ENCODE measurements at regions not wholly inside any gene's neighbourhood (a gene's known extent, or its start where the extent isn't known, plus 50 kb on each side); places are given as distances from the start of the nearest gene placed in this dataset.

DNA sequence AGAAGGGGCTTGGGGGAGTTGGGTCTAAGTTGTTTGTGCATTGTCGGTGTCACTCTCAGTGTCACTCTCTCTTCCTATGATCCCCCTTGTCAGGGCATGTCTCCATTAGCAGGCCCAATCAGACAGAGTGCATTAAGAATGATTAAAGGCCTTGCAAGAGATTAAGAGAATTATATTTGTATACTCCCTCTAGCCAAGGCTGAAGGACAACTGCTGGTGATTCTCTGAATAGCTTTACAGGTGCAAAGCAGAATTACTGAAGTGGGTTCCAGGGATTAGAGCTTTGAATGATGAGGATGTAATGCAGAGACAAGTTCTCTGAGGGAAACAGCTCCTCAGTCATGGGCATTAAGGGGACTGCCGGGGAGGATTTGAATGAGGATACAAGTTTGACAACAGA is 104.8 kb upstream of the LGALSL start:
- no peak overlapping the region for H3K27ac ChIP-seq
- no peak for TF ChIP-seq ZFX (IDR thresholded peaks at IDR 0.05; ENCODE audit: borderline replicate concordance)
- TF ChIP-seq, protein P1, sequence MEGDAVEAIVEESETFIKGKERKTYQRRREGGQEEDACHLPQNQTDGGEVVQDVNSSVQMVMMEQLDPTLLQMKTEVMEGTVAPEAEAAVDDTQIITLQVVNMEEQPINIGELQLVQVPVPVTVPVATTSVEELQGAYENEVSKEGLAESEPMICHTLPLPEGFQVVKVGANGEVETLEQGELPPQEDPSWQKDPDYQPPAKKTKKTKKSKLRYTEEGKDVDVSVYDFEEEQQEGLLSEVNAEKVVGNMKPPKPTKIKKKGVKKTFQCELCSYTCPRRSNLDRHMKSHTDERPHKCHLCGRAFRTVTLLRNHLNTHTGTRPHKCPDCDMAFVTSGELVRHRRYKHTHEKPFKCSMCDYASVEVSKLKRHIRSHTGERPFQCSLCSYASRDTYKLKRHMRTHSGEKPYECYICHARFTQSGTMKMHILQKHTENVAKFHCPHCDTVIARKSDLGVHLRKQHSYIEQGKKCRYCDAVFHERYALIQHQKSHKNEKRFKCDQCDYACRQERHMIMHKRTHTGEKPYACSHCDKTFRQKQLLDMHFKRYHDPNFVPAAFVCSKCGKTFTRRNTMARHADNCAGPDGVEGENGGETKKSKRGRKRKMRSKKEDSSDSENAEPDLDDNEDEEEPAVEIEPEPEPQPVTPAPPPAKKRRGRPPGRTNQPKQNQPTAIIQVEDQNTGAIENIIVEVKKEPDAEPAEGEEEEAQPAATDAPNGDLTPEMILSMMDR (IDR thresholded peaks at IDR 0.05), result no peak

DNA sequence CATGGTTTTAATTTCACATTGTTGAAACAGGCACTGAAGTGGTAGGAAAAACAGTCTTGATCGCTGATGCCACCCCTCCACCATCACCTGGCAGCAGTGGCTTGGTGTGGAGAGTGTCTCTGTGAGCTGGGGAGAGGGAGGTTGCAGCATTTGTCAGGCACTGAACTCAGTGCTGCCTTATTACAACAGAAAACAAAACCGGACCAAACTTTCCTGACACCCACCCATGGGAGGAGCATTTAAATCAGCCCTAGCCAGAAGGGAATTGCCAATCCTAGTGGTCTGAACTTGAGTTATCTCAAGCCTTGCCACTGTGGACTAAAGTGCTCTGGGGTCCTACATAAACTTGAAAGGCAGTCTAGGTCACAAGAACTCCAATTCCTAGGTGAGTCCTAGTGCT is 103.0 kb upstream of the LGALSL start:
- no peak for TF ChIP-seq ZFX (IDR thresholded peaks at IDR 0.05; ENCODE audit: borderline replicate concordance)
- TF ChIP-seq, protein P1 (IDR thresholded peaks at IDR 0.05), result no peak
- no peak overlapping the region for H3K27ac ChIP-seq

DNA sequence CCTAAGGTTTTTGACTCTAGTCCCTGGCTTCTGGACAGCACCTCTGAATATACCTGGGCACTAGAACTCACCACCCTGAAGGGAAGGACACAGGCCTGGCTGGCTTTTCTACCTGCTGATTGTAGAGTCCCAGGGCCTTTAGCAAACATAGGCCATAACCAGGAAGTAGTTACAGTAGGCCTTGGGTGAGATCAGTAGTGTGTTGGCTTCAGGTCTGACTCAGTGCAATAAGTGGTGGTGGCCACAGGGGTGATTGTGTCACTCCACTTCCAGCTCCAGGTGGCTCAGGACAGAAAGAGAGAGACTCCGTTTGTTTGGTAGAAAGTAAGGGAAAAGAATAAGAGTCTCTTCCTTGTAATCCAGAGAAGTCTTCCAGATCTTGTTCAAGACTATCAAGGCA is 101.7 kb upstream of the LGALSL start:
- TF ChIP-seq, protein P1 (IDR thresholded peaks at IDR 0.05), result no peak
- TF ChIP-seq ZFX (IDR thresholded peaks at IDR 0.05; ENCODE audit: borderline replicate concordance), result no peak

DNA sequence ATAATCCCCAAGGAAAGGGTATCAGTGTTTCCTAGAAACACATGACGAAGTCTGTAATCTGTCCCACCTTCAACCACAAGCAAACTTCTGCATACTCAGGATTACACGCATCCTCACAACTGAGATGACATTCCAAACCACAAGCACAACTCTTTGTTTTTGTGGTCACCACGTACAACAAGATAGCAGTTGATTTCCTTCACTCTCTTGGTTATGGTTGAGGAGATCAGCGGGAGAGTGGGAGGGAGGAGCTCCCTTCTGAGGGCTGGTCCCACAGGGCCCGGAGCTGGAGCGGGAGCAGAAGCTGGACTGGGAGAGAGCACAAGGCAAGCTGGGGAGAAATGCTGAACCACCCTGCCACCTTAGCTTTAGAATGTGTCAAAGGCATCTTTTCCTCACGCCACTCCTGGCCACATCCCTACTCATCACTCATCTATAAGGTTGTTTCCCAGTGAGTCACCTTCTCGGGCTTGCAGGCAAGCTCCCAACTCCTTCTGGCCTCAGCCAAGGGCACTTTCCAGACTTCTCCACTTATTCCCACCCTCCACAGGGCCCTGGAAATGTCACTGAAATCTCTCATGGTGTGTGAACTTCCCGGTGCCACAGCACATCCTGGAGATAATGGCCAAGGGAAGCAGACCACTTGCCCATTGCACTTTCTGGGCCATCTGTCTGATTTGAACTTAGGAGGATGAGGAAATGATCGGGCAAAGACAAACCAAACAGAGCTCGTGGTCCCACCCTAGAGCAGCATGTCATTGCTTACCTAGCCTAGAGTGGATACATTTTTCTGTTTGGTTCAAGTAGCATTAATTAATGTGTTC is 98.9 kb upstream of the LGALSL start:
- H3K27ac ChIP-seq, result no peak overlapping the region
- TF ChIP-seq, protein P1 (IDR thresholded peaks at IDR 0.05), result no peak
- no peak for TF ChIP-seq ZFX (IDR thresholded peaks at IDR 0.05; ENCODE audit: borderline replicate concordance)

More for the DNA sequence above, 101.7 kb upstream of the LGALSL start:
- no peak overlapping the region for H3K27ac ChIP-seq

DNA sequence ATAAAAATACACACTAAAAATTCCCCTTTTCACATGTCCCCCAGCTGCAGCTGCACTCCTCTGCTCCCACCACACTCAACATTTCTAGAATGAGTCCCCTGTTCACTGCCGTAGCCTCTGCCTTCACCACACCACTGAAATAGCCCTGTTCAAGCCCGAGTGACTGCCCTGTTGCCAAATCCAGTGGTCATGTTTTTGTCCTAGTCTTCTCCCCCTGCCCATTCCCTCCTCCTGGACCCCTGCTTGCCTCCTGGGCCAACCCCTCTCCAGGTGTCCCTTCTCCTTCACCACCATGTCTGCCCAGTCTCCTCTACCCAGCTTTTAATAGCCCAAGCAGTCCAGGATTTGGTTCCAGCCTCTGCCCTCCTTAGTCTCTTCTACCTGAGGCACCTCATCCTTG is 97.1 kb upstream of the LGALSL start:
- TF ChIP-seq, protein P1 (IDR thresholded peaks at IDR 0.05), result no peak
- H3K27ac ChIP-seq, result no peak overlapping the region

DNA sequence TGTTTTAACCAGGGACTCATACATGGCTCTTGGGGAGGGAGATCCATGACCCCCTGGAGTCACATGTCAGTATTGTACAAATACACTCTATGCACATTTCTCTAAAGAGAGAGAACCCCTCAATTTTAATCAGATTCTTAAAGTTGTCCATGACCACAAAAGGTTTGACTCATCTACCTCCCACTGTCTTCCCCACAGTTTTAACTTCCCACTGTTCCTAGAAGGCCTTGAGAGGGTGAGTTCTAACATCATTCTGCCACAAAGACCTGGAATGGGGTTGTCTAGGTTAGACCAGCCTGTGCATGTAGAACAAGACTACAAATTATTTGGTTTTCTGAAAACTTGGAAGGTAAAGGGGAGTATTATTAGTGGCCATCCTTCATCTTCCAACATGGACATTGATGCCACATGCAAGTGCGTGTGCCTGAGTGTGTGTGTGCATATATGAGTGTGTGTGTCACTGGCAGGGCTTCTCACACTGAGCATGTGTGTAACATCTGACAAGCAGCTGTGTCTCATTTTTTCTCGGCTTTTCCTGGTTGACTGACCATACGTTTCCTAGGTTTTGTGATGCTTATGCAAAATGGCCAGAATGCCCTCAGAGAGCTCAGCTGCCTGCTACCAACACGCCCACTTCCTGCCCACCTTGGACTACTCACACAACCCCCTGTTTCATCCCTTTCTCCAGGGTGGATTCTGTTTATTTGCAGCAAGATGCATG is 94.6 kb upstream of the LGALSL start:
- TF ChIP-seq, protein P1 (IDR thresholded peaks at IDR 0.05), result no peak
- no peak for TF ChIP-seq ZFX (IDR thresholded peaks at IDR 0.05; ENCODE audit: borderline replicate concordance)
- 0 out of 2 replicates have a peak overlapping the region, but pooled peaks have one; percentile 22 for H3K27ac ChIP-seq

Data from 22Rv1 (cell line).